ENCODE measurements at regions not wholly inside any gene's neighbourhood (a gene's known extent, or its start where the extent isn't known, plus 50 kb on each side); places are given as distances from the start of the nearest gene placed in this dataset.

- TF ChIP-seq CTCF (IDR thresholded peaks at IDR 0.05; ENCODE audit: low read depth, low read length) (no peak), EZH2phosphoT487 (IDR thresholded peaks at IDR 0.05; ENCODE audit: low read depth) (no peak)
Observed at GRCh38 chr12:27879708-27880107, 92.8 kb downstream of the PTHLH start.

All from OCI-LY3 (cell line).